Hypothalamus (tissue), 51 donors: ENCODE measurements at regions not wholly inside any gene's neighbourhood (a gene's known extent, or its start where the extent isn't known, plus 50 kb on each side); places are given as distances from the start of the nearest gene placed in this dataset.

ENCODE experiments used
- DNase-seq, 51 donors: peaks; one replicate each; lab custom pipeline; 2025; lab: John Stamatoyannopoulos, UW

- DNase-seq, result no peak
Observed at GRCh38 chr11:42023267-42023666, 563.8 kb upstream of the LRRC4C start.

- DNase-seq, result no peak
Observed at GRCh38 chr11:42025121-42025803, 565.8 kb upstream of the LRRC4C start.

DNA sequence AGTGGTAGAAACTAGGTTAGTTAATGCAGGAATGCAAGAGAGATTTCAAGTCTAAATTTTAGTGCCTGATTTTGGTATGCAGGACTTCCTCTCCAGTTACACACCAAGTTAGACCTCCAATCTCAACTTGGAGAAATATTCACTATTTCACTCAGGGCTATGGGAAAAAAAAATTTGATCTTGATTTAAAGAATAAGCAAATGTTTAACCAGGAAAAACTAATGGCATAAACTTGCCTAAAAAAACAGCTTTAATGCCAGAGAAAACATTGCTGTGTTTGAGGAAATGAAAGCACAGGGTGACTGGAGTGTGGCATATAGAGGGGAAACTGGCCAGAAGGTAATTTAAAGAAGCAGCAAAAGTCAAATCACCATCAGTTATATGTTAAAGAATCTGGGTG is 575.4 kb upstream of the LRRC4C start:
- no peak for DNase-seq

DNA sequence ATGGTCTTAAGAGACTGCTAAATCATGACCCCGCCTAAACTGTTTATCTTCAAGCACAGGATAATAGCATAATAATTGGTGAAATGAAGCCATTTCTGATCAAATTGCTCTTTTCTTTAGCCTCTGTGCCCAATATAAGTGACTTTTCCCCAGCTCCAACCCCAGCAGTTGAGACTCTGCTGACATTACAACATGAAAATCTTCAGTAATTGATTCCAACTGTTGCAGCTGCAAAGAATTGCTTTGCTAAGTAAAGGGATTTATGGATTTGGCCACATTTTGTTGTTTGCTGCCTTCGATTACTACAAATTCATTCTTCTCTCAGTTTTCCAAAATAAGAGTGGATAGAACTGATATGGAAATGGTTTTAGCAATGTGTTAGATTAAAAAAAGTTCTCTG is 576.7 kb upstream of the LRRC4C start:
- DNase-seq, result no peak

DNA sequence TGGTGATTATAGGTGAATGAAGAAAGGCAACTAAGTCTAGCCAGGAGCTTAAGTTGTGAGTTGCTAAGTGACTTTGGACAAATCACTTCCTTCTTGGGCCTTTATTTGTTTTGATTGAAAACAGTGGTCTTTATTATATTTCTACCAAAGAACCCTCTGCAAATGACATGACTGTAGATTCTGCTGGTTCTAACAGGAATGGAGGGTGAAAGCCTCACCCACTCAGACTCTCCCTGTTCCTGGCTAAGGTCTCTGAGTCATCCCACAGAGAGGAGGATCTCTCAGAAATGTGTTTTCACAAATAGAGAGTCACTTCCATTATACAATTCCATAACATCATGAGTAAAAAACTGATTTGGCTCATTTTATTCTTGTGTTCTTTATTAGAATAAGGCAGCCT is 583.9 kb upstream of the LRRC4C start:
- DNase-seq, result peak in 1 of 51 donors; percentile 13

DNA sequence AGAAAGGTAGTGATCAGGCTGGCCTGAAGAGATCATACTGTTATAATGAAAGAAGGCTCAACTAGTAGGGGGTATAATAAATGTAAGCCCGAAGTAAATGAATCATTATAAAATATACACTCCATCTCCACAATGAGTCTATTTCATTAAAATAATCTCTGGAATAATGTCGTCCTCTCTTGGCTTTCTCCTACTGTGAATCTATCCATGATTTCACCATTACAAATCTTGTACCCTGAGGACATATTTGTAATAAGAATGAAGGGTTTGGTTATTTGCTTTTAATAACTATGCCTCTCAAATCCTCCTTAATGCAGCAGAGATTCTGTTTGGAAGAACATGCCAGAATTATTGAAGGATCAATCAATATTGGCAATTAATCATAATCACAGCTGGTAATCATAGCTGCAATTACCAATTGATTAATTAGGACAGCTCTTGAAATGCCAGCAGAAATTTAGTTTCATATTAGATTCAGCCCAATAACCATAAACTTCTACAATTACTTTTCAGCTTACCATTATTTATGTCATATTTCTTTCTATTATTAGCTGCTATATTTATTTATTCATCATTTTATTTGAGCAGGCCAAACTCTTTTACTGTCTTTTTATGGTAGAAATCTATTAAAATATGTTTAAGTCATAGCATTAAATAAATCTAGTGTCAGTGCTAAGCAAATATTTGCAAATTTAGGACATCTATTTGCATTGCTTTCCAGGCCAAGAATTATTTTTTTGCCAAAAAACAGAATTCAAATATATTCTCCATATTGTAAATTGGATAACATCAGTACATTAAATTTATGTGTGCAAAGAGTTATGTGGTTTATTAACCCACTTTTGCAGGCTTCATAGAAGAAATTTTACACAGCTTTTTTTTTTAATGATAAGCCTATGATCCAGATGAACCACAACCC is 588.4 kb upstream of the LRRC4C start:
- no peak for DNase-seq

DNA sequence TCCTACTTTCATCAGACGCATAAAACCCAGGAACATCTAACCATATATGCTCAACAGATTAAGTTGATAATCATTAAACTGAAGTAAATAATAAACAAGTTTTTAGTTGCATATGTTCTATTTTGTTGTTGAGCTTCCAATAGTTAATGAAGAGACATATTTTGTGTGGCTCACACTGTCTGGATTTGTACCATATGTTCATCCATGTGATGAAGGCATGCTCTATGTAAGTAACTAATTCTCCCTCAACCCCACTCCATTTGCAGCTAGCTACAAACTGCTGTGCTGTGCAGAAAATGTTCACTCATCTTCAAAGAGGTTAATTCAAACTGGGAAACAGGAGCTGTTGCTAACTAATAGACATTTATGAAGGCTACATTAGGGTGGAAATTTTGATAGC is 589.7 kb upstream of the LRRC4C start:
- DNase-seq, result no peak

DNA sequence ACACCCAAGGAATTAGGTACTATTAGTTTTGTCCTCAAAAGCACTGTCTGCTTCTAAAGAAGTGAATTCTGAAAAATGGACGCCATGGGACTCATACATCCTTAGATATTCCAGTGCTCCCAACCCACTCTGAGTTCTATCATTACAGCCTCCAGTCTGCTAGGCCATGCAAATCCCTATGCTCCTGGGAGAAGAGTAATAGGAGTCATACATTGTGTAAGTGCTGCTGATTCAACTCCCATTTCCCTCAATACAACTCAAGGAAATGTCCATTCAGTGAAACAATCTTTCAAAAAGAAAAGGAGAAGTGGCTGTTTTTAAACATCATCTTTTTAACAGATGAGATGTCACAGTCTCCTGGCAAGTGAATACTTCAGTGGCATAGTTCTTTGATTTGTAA is 590.2 kb upstream of the LRRC4C start:
- DNase-seq, result no peak

DNA sequence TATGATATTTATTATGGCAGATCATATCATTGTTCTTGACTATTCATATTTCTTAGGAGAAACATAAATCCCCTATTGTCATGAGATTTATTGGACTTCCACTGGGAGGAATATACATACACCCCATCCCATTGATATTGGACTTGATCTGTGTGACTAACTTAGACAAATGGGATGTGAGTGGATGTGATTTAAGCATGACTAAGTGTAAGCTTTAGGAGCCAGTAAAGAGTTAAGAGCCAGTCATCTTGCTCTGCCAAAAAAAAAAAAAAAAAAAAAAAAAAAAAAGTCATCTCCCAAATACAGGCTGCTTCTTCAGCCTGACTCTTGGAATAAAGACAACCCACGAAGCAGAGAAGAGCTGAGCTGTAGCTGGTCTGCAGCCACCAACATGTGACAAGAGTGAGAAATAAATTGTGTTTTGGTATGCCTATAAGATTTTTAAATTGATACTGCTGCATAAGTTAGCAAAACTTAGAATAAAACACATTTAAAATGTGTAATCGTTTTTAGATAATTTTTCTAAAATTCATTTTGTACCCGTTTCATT is 595.0 kb upstream of the LRRC4C start:
- DNase-seq, result peak in 1 of 51 donors; percentile 4

GRCh38 chr11:42055606-42056005 is 596.2 kb upstream of the LRRC4C start:
- no peak for DNase-seq

GRCh38 chr11:42058794-42059193 is 599.3 kb upstream of the LRRC4C start:
- no peak for DNase-seq

GRCh38 chr11:42065199-42065598 is 605.7 kb upstream of the LRRC4C start:
- no peak for DNase-seq

GRCh38 chr11:42066113-42066512 is 606.7 kb upstream of the LRRC4C start:
- DNase-seq, result no peak

GRCh38 chr11:42074306-42074705 is 614.9 kb upstream of the LRRC4C start:
- DNase-seq, result no peak

DNA sequence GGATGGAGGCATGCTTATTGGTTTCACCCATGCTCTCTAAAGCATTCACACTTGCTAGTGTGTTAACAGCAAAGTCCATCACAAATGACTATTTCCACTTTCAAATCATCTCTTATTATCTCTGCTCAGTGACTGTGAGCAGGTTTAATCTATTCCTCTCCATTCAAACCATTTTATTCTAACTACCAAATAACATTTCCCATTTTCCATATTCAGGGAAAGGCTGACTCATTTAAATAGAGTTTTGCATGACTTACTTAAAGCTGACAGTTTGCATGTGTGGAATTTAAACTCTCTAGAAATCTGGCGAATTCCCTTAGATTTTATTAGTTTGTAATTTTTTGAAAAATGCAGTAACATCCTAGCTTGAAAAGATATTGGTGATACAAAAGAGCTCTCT is 615.7 kb upstream of the LRRC4C start:
- no peak for DNase-seq

- DNase-seq, result no peak
Observed at GRCh38 chr11:42077794-42078193, 618.3 kb upstream of the LRRC4C start.

GRCh38 chr11:42085736-42086135 is 626.3 kb upstream of the LRRC4C start:
- peak in 9 of 51 donors; percentile 2 to 35 (median 3) for DNase-seq

- no peak for DNase-seq
Observed at GRCh38 chr11:42093541-42093940, 634.1 kb upstream of the LRRC4C start.

DNA sequence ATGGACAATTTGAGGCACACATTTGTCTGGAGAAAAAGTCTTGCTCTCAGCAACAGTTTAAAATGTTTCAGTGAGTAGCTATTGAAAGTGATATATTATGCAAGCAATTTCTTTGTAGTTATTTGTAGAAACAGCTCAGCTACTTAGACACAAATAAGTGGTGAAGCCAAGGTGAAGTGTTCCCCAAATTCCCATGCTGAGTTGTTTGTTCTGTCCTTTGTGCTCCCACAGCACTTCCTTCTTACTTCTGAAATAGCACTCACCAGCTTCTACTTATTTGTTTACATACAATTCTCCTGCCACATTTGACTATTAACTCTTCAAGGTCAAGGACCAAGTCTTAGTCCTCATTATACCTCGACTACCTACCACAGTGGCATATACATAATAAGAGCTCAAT is 638.6 kb upstream of the LRRC4C start:
- DNase-seq, result no peak

DNA sequence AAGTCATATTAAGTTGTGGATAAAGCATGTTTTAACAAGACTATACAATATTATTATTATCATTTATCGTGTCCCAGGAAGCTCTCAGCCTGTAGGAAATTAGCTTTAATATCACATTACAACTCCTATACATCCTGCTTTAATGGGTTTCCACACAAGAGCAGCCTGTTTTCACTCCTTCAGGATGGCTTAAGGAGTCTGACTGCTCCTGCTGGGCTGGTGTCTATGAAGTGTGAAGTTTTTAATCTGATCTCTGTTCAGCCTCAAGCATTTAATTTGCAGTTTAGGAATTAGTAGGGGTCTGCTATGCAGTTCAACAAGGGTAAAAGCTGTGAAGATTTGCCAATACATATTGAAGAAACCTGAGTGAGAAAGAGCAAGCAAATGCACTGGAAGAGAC is 653.4 kb upstream of the LRRC4C start:
- no peak for DNase-seq

- DNase-seq, result no peak
Observed at GRCh38 chr11:42114927-42115326, 655.5 kb upstream of the LRRC4C start.

DNA sequence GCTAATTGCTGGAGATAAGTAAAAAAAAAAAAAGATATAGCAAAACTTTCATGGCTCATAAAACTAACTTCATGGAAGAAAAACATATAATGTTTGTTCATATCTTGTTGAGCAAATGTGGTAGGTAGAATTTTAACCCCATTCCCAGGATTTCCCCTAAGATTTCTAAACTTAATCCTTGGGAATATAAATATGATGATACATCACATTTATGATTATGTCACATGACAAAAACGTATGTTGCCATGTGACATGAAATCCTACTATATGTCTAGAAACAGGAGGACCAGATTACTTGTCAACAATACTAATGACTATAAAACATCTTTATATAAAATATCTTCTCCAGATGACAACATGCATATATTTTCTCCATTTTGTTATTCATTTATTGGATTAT is 679.0 kb upstream of the LRRC4C start:
- DNase-seq, result no peak
